Activated T-helper 1 cell treated with anti-CD3 and anti-CD28 coated beads, Interleukin-2, amount 50 U/mL, for 16 hours (primary cell): ENCODE measurements at regions not wholly inside any gene's neighbourhood (a gene's known extent, or its start where the extent isn't known, plus 50 kb on each side); places are given as distances from the start of the nearest gene placed in this dataset.
A peak's percentile ranks its signal among the peaks of the same experiment; 100 is the strongest.
"Not testable (repeated sequence)": the region's sequence is repeated elsewhere in the genome, so short reads cannot be mapped to it uniquely, and the experiment has no call there.

Source experiments
- DNase-seq, 2 donors: peaks; one replicate each; pipeline ENCODE4 v3.0.0-alpha.2; 2020; ENCODE audit warnings: low read depth in 1 of 2, low spot score in 1 of 2

GRCh38 chr11:3514635-3515424 lies 127.0 kb downstream of the ART5 start:
- not testable (repeated sequence) for DNase-seq

GRCh38 chr11:3513311-3513710 lies 128.5 kb downstream of the ART5 start:
- DNase-seq: not testable (repeated sequence)

- not testable (repeated sequence) for DNase-seq
Observed at GRCh38 chr11:3512751-3513150, 129.0 kb downstream of the ART5 start.

GRCh38 chr11:3512133-3512703 lies 129.6 kb downstream of the ART5 start:
- peak; percentile 10 to 35 for DNase-seq

- DNase-seq: not testable (repeated sequence)
Observed at GRCh38 chr11:3511416-3512132, 130.2 kb downstream of the ART5 start.

GRCh38 chr11:3509563-3509962 lies 130.6 kb upstream of the ZNF195 start:
- DNase-seq: not testable (repeated sequence)

GRCh38 chr11:3499198-3499597 lies 120.3 kb upstream of the ZNF195 start:
- not testable (repeated sequence) for DNase-seq

- DNase-seq: not testable (repeated sequence)
Observed at GRCh38 chr11:3498356-3498755, 119.4 kb upstream of the ZNF195 start.

GRCh38 chr11:3493152-3493551 lies 114.2 kb upstream of the ZNF195 start:
- DNase-seq: not testable (repeated sequence)

- not testable (repeated sequence) for DNase-seq
Observed at GRCh38 chr11:3488003-3488402, 109.1 kb upstream of the ZNF195 start.

GRCh38 chr11:3485737-3486136 lies 106.8 kb upstream of the ZNF195 start:
- DNase-seq: not testable (repeated sequence)

GRCh38 chr11:3476937-3477885 lies 98.3 kb upstream of the ZNF195 start:
- not testable (repeated sequence) for DNase-seq

GRCh38 chr11:3476084-3476936 lies 97.4 kb upstream of the ZNF195 start:
- DNase-seq: not testable (repeated sequence)

GRCh38 chr11:3468963-3469362 lies 90.0 kb upstream of the ZNF195 start:
- DNase-seq: not testable (repeated sequence)

- not testable (repeated sequence) for DNase-seq
Observed at GRCh38 chr11:3467599-3467998, 88.7 kb upstream of the ZNF195 start.

GRCh38 chr11:3455666-3456065 lies 76.7 kb upstream of the ZNF195 start:
- not testable (repeated sequence) for DNase-seq

GRCh38 chr11:3454844-3455243 lies 75.9 kb upstream of the ZNF195 start:
- peak; percentile 5 to 17 for DNase-seq

- DNase-seq: not testable (repeated sequence)
Observed at GRCh38 chr11:3453596-3454256, 74.8 kb upstream of the ZNF195 start.

- DNase-seq: not testable (repeated sequence)
Observed at GRCh38 chr11:3450822-3451221, 71.9 kb upstream of the ZNF195 start.
